Uterus (tissue), 3 donors: ENCODE measurements at regions not wholly inside any gene's neighbourhood (a gene's known extent, or its start where the extent isn't known, plus 50 kb on each side); places are given as distances from the start of the nearest gene placed in this dataset.
"Not testable (repeated sequence)": the region's sequence is repeated elsewhere in the genome, so short reads cannot be mapped to it uniquely, and the experiment has no call there.

Experiments used
- DNase-seq, 2 donors: peaks; one replicate each; pipeline ENCODE4 v3.0.0-alpha.2; 2019 to 2020
- H3K27ac ChIP-seq, 2 donors: fragments of 200-600 bp; sonication (generic); 1 replicate in 1 of 2; 2 replicates in 1 of 2; pipeline ENCODE4 v1.5.1; 2016 to 2018
- H3K27me3 ChIP-seq, 2 donors: fragments of 200-600 bp; sonication (generic); one replicate each; pipeline ENCODE4 v1.5.1; 2018 to 2019; ENCODE audit warnings: control low read depth in 1 of 2
- H3K36me3 ChIP-seq, 2 donors: fragments of 200-600 bp; sonication (generic); one replicate each; pipeline ENCODE4 v1.5.1; 2019; ENCODE audit warnings: control low read depth in 1 of 2
- H3K4me1 ChIP-seq, 2 donors: fragments of 200-600 bp; sonication (generic); one replicate each; pipeline ENCODE4 v1.5.1; 2018 to 2019; ENCODE audit warnings: control low read depth in 1 of 2
- H3K4me3 ChIP-seq, 2 donors: fragments of 200-600 bp; sonication (generic); 1 replicate in 1 of 2; 2 replicates in 1 of 2; pipeline ENCODE4 v1.5.1; 2018 to 2019; ENCODE audit warnings: mild to moderate bottlenecking in 1 of 2
- H3K9me3 ChIP-seq, 2 donors: fragments of 200-600 bp; sonication (generic); one replicate each; pipeline ENCODE4 v1.5.1; 2019; ENCODE audit warnings: control low read depth in 1 of 2
- CTCF ChIP-seq, 4 experiments: fragments of 200-600 bp in 2 of 4; fragments of 450-650 bp in 2 of 4; sonication (generic) in 2 of 4; IDR thresholded peaks; one replicate each; pipeline ENCODE4 v1.5.1; 2016 to 2019; ENCODE audit warnings: antibody characterized with exemption in 4 of 4, mild to moderate bottlenecking in 2 of 4, moderate library complexity in 1 of 4
- POLR2A ChIP-seq, 2 donors: fragments of 450-650 bp; IDR thresholded peaks; one replicate each; pipeline ENCODE4 v1.6.1; 2016; ENCODE audit warnings: antibody characterized with exemption in 2 of 2, mild to moderate bottlenecking in 1 of 2, moderate library complexity in 1 of 2
- intact Hi-C: fragments of 100-400 bp; cut with DNase I; formaldehyde crosslinking; loops from one replicate; pipeline ENCODE4 v1.15.1; 2023; ENCODE audit warnings: low total_unique reads
- donor health status: DM: yes; HTN: yes; CAD: no.

GRCh38 chr9:71286146-71286545 lies 164.7 kb upstream of the TRPM3 start:
- Histone ChIP-seq H3K27ac (no peak overlapping the region), H3K36me3 (no peaks in the 10 kb centered on the region), H3K27me3 (no peaks in the 10 kb centered on the region), H3K4me1 (no peaks in the 10 kb centered on the region), H3K9me3 (no peaks in the 10 kb centered on the region), H3K4me3 (no peak overlapping the region)
- intact Hi-C loops: no loop called here
- DNase-seq: no peak
- TF ChIP-seq POLR2A (IDR thresholded peaks at IDR 0.05) (no peak), CTCF (IDR thresholded peaks at IDR 0.05) (no peak)

- intact Hi-C loops: no loop called here
- Histone ChIP-seq H3K27me3 (no peaks in the 10 kb centered on the region), H3K27ac (no peak overlapping the region), H3K4me1 (no peaks in the 10 kb centered on the region), H3K4me3 (no peak overlapping the region), H3K36me3 (no peaks in the 10 kb centered on the region), H3K9me3 (no peaks in the 10 kb centered on the region)
- peak; percentile 64 to 73 (median 66) for TF ChIP-seq CTCF (IDR thresholded peaks at IDR 0.05)
- no peak for TF ChIP-seq POLR2A (IDR thresholded peaks at IDR 0.05)
- DNase-seq: no peak
Observed at GRCh38 chr9:71285191-71285656, 163.8 kb upstream of the TRPM3 start.

- H3K27ac ChIP-seq, H3K4me1 ChIP-seq, H3K9me3 ChIP-seq, intact Hi-C loops, DNase-seq, H3K4me3 ChIP-seq, H3K27me3 ChIP-seq, H3K36me3 ChIP-seq: not testable (repeated sequence)
Observed at GRCh38 chr9:71282116-71282515, 160.7 kb upstream of the TRPM3 start.

GRCh38 chr9:71279151-71279739 lies 157.8 kb upstream of the TRPM3 start:
- Histone ChIP-seq H3K4me3 (no peak overlapping the region), H3K9me3 (no peaks in the 10 kb centered on the region), H3K27ac (no peak overlapping the region), H3K4me1 (no peaks in the 10 kb centered on the region), H3K27me3 (no peaks in the 10 kb centered on the region), H3K36me3 (no peaks in the 10 kb centered on the region)
- intact Hi-C loops: no loop called here
- TF ChIP-seq POLR2A (IDR thresholded peaks at IDR 0.05): no peak
- TF ChIP-seq CTCF (IDR thresholded peaks at IDR 0.05): no peak
- no peak for DNase-seq

GRCh38 chr9:71273613-71274012 lies 152.2 kb upstream of the TRPM3 start:
- H3K4me3 ChIP-seq: no peak overlapping the region
- TF ChIP-seq CTCF (IDR thresholded peaks at IDR 0.05): no peak
- TF ChIP-seq POLR2A (IDR thresholded peaks at IDR 0.05): no peak
- H3K9me3 ChIP-seq: no peaks in the 10 kb centered on the region
- H3K36me3 ChIP-seq: no peaks in the 10 kb centered on the region
- DNase-seq: no peak
- H3K4me1 ChIP-seq: no peaks in the 10 kb centered on the region
- intact Hi-C loops: no loop called here
- no peak overlapping the region for H3K27ac ChIP-seq
- no peaks in the 10 kb centered on the region for H3K27me3 ChIP-seq

- no peak overlapping the region for H3K4me3 ChIP-seq
- H3K36me3 ChIP-seq: no peaks in the 10 kb centered on the region
- no peak overlapping the region for H3K27ac ChIP-seq
- no peaks in the 10 kb centered on the region for H3K9me3 ChIP-seq
- TF ChIP-seq CTCF (IDR thresholded peaks at IDR 0.05) (no peak), POLR2A (IDR thresholded peaks at IDR 0.05) (no peak)
- H3K27me3 ChIP-seq: no peaks in the 10 kb centered on the region
- intact Hi-C loops: no loop called here
- no peak for DNase-seq
- no peaks in the 10 kb centered on the region for H3K4me1 ChIP-seq
Observed at GRCh38 chr9:71271602-71272001, 150.2 kb upstream of the TRPM3 start.
